NCI-H1694 treated with DMSO at 0.1 percent for 48 hours (cell line): ENCODE measurements at regions not wholly inside any gene's neighbourhood (a gene's known extent, or its start where the extent isn't known, plus 50 kb on each side); places are given as distances from the start of the nearest gene placed in this dataset.
"Not testable (repeated sequence)": the region's sequence is repeated elsewhere in the genome, so short reads cannot be mapped to it uniquely, and the experiment has no call there.

Experiments
- DNase-seq: peaks from one replicate; lab custom pipeline; 2025; lab: John Stamatoyannopoulos, UW

DNA sequence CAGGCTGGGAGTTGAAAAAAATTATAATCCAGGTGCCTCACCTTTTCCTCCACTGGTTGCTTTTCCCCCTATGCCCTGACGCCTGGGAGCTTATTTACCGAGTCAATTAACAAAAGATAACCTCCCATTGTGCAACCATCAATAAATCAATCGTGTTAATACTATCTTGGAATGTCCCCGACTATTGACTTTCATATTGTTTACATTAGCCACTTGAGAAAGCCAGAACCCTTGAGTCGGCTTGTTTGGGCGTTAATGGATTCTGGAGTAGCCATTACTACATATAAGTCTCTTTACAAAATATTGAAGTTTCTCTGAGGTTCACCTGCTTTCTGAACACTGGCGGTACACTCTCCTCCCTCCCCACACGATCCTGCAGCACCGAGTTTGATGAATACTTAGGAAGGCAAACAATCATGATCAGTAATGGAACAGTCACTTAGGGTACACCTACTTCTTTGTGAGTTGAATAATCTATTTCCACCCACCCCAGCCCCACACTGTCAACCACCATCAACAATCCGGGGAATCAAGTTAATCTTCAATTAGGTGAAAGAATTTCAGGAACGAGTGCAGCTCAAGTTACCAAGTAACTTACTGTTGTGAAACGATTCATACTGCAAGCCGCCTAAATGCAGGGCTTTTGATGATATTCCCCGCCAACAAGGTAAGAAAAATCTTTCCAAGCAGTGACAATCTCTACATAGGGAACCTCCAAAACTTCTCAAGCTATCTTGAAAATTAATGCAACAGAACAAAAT, 159.3 kb upstream of the NR2F2 start:
- no peak for DNase-seq

- no peak for DNase-seq
Observed at GRCh38 chr15:96171853-96172296, 158.6 kb upstream of the NR2F2 start.

GRCh38 chr15:96172417-96172816, 158.1 kb upstream of the NR2F2 start:
- no peak for DNase-seq

DNA sequence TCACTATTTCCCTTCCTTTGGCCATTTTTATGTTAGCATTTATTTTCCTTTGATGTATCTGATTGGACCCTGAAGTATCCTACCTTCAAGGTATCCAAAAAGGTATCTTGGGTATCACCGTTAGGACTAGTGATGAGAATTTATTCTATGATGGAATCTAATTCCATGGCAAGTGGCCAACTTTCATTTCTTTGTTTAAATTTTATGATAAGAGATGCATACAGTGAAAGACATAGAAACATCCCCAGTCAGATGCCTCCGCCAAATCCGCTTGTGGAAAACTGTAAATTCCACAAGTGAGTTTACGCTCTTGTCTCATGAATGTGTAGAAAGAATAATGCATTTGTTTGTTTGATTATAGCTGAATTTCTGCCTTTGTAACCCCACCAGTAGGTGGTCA, 153.7 kb upstream of the NR2F2 start:
- no peak for DNase-seq

- no peak for DNase-seq
Observed at GRCh38 chr15:96177279-96177678, 153.2 kb upstream of the NR2F2 start.

GRCh38 chr15:96180087-96180748, 150.3 kb upstream of the NR2F2 start:
- DNase-seq, result no peak

DNA sequence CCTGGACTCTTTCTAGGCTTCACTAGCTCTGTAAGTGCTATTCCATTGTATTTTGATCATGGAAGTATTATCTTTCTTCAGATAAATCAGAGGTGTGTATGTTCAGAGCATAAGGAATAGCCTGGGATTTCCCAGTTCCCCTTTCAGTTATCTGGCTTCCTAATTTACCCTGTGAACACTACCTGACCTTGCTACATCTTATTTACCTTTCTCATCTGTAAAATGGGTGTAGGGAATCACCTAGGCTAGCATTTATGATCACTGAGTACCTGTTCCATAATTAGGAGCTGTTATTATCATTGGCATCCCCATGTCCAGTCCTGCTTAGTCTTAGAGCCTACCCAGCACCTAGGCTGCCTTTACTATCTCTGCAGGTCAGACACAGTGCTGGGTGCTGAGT, 149.3 kb upstream of the NR2F2 start:
- DNase-seq, result no peak

DNA sequence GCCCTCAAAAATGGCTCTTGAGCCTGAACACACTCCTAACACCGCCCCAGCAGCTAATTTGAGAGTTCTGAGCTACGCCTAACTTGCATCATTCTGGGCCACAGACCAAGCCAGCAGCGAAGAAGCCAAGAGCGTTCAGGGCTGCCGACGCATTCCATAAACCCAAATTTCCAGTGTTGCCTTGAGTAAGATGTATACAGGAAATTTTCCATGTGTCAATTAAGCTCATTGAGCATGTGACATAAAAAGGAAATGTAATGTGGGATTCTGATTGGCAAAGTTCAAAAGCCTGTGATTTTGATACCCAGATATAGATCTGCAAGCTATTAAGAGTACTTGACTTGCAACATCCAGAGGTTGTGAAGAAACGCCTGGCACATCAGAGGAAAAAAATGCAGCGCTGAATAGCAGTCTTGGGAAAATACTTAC, 148.6 kb upstream of the NR2F2 start:
- no peak for DNase-seq

DNA sequence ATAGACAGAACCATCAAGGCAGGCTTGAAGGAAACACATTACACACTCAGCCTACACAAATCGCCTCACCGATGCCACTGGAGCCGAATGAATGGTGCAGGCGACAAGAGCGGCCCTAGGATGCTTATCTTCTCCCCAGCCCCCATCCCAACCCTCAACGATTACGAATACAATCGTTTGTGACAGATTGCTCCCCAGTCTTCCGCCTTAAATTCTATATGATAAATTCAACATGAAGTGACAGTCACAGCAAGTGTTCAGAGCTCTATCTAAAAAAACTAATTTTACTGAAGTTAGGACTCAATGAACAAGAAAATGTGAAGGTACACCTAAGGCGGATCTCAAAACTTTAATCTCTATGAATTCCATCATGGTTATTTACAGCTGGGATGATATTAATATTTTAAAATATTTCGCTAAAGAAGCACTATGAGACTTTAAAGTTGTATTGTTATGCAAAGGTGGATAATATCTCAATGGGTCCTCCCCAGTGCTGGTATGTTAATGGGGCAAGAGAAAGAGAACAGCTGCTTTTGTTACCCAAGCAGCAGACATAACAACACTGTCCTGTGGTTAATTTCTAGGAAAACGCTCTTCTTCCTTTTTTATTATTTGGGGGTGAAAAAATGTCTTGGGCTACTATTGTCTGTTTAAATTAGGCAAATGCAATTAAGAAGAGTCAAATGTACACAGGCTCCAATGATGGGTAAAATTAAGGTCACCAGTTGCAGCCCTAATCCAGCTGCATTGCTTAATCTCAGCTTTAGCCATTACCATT, 147.6 kb upstream of the NR2F2 start:
- no peak for DNase-seq

DNA sequence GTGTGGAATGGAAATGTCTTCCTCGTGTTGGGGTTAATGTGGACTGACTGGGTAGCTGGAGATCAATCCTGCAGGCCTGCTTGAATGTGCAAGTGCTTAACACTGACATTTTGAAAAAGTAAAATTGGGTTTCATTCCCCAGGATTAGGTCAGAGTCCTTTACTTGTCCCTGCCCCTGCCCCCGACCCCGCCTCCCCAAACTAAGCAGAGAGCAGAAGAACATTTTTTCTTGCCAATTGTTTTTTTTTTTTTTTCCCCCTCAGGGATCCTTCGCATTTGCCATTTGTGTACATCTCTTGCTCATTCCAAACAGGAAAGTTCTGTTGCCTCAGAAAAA, 147.0 kb upstream of the NR2F2 start:
- no peak for DNase-seq

DNA sequence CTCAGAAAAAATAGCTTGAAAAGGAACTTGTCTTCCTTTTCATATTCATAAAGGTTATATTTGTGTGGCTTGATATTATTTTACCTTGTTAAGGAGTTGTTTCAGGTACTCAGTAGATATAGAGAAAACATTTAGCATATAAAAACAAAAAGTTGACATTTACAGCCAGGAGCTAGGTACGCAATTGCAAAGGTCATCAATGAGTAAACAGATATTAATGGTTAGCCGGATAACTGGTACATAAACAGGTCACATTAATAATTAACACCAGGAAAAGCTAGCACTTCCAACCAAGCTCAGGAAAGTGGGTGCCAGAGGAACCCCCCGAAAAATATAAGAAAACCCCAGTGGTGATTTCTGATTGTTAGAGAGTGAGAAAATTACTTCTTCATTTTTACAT, 146.6 kb upstream of the NR2F2 start:
- DNase-seq, result no peak

- no peak for DNase-seq
Observed at GRCh38 chr15:96184297-96184696, 146.2 kb upstream of the NR2F2 start.

DNA sequence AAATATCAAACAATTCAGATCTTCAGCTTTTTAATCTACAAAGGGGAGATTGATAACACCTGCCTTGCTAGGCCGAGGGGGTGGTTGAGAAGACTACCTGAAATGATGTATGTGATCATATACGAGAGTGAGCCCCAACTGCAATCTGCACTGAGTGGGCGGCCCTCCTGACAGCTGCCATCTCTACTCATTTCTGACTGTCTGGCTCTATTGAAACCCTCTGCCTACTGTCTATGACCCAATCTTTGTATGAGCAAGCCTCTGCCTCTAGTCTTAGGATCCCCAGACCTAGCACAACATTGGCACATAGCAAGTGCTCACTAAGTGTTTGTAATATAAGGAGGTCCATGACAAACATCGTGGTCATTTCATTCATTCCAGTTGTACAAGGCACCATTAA, 144.4 kb upstream of the NR2F2 start:
- no peak for DNase-seq

GRCh38 chr15:96187341-96188305, 142.9 kb upstream of the NR2F2 start:
- DNase-seq, result no peak

DNA sequence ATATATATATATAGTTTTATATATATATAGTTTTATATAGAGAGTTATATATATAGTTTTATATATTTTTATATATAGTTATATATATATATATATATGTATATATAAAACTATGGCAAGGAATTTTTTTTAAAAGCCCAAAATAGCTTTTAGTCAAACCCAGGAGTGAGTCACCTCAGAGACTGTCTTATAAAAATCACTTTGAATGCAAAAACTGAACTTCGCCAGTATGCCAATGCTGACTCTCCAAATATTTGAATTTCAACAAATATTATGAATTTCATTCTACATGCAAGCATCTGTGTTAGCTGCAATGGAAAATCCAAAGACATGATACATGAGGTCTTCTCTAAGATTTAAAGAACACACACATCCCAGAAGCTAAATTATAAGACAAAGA, 132.8 kb upstream of the NR2F2 start:
- no peak for DNase-seq

DNA sequence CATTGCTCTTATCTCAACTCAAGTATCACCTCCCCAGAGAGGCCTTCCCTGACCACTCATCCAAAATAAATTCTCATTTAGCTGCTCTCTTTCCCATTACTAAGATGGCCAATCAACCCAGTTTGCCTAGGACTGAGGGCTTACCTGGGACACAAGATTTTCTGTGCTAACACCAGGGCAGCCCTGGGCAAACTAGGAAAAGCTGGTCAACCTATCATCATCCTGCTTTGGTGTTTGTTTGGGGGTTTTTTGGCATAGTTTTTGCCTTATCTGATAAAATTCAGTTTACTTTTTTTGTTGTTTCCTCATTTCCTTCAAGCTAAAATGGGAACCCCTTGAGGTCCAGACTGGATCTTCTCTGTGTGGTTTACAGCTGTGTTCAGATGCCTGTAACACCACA, 131.4 kb upstream of the NR2F2 start:
- DNase-seq, result no peak

DNA sequence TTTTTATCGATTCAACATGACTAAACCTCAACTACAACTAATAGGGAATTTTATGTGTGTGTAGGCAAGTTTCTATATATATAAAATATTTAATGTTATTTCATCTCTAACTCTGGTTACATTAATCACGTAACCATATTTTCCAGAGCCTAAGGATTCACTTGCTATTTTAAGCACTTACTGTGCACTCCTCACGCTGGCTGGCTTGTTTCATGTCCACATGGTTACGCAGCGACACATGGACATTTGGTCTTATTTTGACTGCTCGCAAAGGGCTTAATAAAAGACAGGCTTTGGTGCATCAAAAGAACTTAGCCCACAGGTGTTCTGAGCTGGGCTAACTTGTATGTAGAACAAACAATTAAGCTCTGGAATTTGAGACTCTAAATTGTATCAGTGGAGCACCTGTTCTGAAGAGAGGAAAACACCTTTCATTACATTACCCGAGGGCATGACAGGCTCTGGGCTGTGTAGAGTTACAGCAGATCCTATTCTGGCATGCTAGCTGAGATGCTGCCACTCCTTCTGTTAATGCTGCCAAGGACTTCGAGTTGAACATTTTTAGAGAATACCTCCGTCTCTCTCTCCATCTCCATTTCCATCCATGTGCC, 130.0 kb upstream of the NR2F2 start:
- DNase-seq, result no peak

DNA sequence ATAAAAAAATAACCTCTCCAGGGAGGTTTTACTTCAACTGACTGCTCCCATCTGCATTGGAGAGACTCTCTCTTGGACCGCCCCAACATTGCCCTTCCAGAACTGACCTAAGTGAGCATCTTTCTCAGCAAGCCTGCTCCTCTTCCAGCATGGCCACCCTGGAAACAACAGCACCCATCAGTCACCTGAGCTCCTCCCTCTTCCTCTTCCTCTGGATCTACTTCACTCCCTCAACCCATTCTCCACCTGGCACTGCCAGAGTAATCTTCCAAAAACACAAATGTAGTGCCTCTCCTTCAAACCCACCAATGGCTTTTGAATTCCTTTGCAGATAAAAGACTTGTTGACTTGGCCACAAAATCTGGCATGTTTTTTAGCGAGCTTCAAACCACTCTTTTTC, 128.8 kb upstream of the NR2F2 start:
- no peak for DNase-seq

DNA sequence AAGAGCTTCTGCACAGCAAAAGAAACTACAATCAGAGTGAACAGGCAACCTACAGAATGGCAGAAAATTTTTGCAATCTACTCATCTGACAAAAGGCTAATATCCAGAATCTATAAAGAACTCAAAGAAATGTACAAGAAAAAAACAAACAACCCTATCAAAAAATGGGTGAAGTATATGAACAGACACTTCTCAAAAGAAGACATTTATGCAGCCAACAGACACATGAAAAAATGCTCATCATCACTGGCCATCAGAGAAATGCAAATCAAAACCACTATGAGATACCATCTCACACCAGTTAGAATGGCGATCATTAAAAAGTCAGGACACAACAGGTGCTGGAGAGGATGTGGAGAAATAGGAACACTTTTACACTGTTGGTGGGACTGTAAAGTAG, 124.9 kb upstream of the NR2F2 start:
- DNase-seq, result not testable (repeated sequence)

DNA sequence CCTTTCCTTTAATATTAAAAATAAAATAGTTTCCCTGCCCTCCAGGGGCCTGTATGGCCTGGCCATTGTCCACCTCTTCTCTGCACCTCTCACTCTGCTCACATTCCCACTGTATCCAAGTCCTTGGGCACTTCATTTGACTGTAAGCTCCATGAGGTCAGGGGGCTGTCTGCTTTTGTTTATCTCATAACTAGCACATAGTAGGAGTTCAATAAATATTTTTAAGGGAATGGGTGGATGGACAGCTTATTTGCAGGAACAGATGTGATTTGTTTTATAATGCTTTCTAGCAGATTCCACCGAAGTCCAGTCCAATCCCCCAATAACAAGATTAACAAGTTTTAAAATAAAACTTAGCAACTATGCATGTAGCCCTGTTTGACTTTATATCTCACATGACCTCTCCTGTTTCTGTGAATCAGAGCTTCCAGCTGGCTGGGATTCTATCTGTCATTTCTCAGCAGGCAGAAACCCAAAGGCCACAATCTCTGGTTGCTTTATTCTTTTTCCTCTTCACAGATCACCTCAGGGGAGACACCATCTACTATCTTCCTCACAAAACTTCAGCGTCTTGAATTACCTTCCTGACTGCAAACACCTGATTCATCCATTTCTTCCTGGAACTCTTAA, 123.0 kb upstream of the NR2F2 start:
- DNase-seq, result no peak

- DNase-seq, result no peak
Observed at GRCh38 chr15:96209285-96209735, 121.2 kb upstream of the NR2F2 start.
